ENCODE measurements at regions not wholly inside any gene's neighbourhood (a gene's known extent, or its start where the extent isn't known, plus 50 kb on each side); places are given as distances from the start of the nearest gene placed in this dataset.
"Not testable (repeated sequence)": the region's sequence is repeated elsewhere in the genome, so short reads cannot be mapped to it uniquely, and the experiment has no call there.

- no peak for DNase-seq (ENCODE audit: low spot score)
These were observed 142.5 kb upstream of the ARG1 start for GRCh38 chr6:131430531-131430930.

- no peak for DNase-seq (ENCODE audit: low spot score)
These were observed 141.3 kb upstream of the ARG1 start for GRCh38 chr6:131431718-131432117.

GRCh38 chr6:131433927-131434326, 139.1 kb upstream of the ARG1 start:
- DNase-seq (ENCODE audit: low spot score): no peak

GRCh38 chr6:131436358-131436757, 136.7 kb upstream of the ARG1 start:
- DNase-seq (ENCODE audit: low spot score): no peak

- DNase-seq (ENCODE audit: low spot score): no peak
These were observed 130.0 kb upstream of the ARG1 start for GRCh38 chr6:131443014-131443413.

GRCh38 chr6:131443514-131443913, 129.5 kb upstream of the ARG1 start:
- DNase-seq (ENCODE audit: low spot score): no peak

GRCh38 chr6:131445356-131445755, 127.7 kb upstream of the ARG1 start:
- not testable (repeated sequence) for DNase-seq (ENCODE audit: low spot score)

GRCh38 chr6:131450861-131451260, 122.2 kb upstream of the ARG1 start:
- no peak for DNase-seq (ENCODE audit: low spot score)

- no peak for DNase-seq (ENCODE audit: low spot score)
These were observed 121.5 kb upstream of the ARG1 start for GRCh38 chr6:131451321-131452144.

GRCh38 chr6:131453803-131454202, 119.2 kb upstream of the ARG1 start:
- DNase-seq (ENCODE audit: low spot score): no peak

- DNase-seq (ENCODE audit: low spot score): no peak
These were observed 116.5 kb upstream of the ARG1 start for GRCh38 chr6:131456565-131456964.

- no peak for DNase-seq (ENCODE audit: low spot score)
These were observed 114.0 kb upstream of the ARG1 start for GRCh38 chr6:131459005-131459404.

- no peak for DNase-seq (ENCODE audit: low spot score)
These were observed 112.4 kb upstream of the ARG1 start for GRCh38 chr6:131460614-131461000.

GRCh38 chr6:131469130-131469529, 103.9 kb upstream of the ARG1 start:
- no peak for DNase-seq (ENCODE audit: low spot score)

GRCh38 chr6:131470534-131470933, 102.5 kb upstream of the ARG1 start:
- DNase-seq (ENCODE audit: low spot score): no peak

- no peak for DNase-seq (ENCODE audit: low spot score)
These were observed 101.7 kb upstream of the ARG1 start for GRCh38 chr6:131471331-131471730.

GRCh38 chr6:131473303-131473702, 99.7 kb upstream of the ARG1 start:
- DNase-seq (ENCODE audit: low spot score): not testable (repeated sequence)

- DNase-seq (ENCODE audit: low spot score): no peak
These were observed 96.7 kb upstream of the ARG1 start for GRCh38 chr6:131476362-131476761.

- DNase-seq (ENCODE audit: low spot score): not testable (repeated sequence)
These were observed 94.2 kb upstream of the ARG1 start for GRCh38 chr6:131478740-131479211.

GRCh38 chr6:131486608-131487007, 86.4 kb upstream of the ARG1 start:
- DNase-seq (ENCODE audit: low spot score): no peak

- no peak for DNase-seq (ENCODE audit: low spot score)
These were observed 84.2 kb upstream of the ARG1 start for GRCh38 chr6:131488780-131489179.

GRCh38 chr6:131490441-131490840, 82.6 kb upstream of the ARG1 start:
- DNase-seq (ENCODE audit: low spot score): no peak

- DNase-seq (ENCODE audit: low spot score): no peak
These were observed 80.0 kb upstream of the ARG1 start for GRCh38 chr6:131492932-131493573.

- DNase-seq (ENCODE audit: low spot score): not testable (repeated sequence)
These were observed 68.6 kb upstream of the ARG1 start for GRCh38 chr6:131504387-131504786.

Data from NAMALWA (cell line).